Fibroblast of lung (primary cell): ENCODE measurements at regions not wholly inside any gene's neighbourhood (a gene's known extent, or its start where the extent isn't known, plus 50 kb on each side); places are given as distances from the start of the nearest gene placed in this dataset.

ENCODE experiments used
- DNase-seq, 2 donors: peaks; one replicate each; pipeline versions ENCODE4 v3.0.0 to v3.0.0-alpha.2; 2010; ENCODE audit warnings: low read depth in 2 of 2
- H2AFZ ChIP-seq: 2 replicates; pipeline ENCODE4 v1.5.1; 2012; ENCODE audit warnings: low read length, control low read depth, inconsistent platforms
- H3K27ac ChIP-seq: 2 replicates; pipeline ENCODE4 v1.5.1; 2011; ENCODE audit warnings: low read length, control low read depth; ENCODE audit not compliant: insufficient read depth
- H3K27me3 ChIP-seq: 2 replicates; pipeline ENCODE4 v1.5.1; 2011; ENCODE audit warnings: mild to moderate bottlenecking, low read length; ENCODE audit not compliant: control insufficient read depth, insufficient read depth
- H3K36me3 ChIP-seq: 2 replicates; pipeline ENCODE4 v1.5.1; 2011; ENCODE audit warnings: low read length; ENCODE audit not compliant: control insufficient read depth, insufficient read depth
- H3K4me1 ChIP-seq: 2 replicates; pipeline ENCODE4 v1.5.1; 2011; ENCODE audit warnings: low read length; ENCODE audit not compliant: control insufficient read depth, insufficient read depth; ENCODE audit errors: extremely low read depth
- H3K4me2 ChIP-seq: 2 replicates; pipeline ENCODE4 v1.5.1; 2011; ENCODE audit warnings: low read length, control low read depth; ENCODE audit not compliant: insufficient read depth; ENCODE audit errors: extremely low read depth
- H3K4me3 ChIP-seq, 4 experiments: fragments of 200-600 bp in 1 of 4; sonication (generic) in 1 of 4; replicated peaks in 1 of 4; 2 replicates each; pipeline ENCODE4 v1.5.1; 2011 to 2016; ENCODE audit warnings: low read length in 4 of 4, low read depth in 3 of 4, mild to moderate bottlenecking in 3 of 4, control low read depth in 2 of 4, inconsistent platforms in 1 of 4, mixed read lengths in 1 of 4; ENCODE audit not compliant: insufficient read depth in 1 of 4; ENCODE audit errors: control extremely low read depth in 1 of 4
- H3K79me2 ChIP-seq: 2 replicates; pipeline ENCODE4 v1.5.1; 2012; ENCODE audit warnings: mild to moderate bottlenecking, low read length, inconsistent platforms; ENCODE audit not compliant: control insufficient read depth, insufficient read depth
- H3K9ac ChIP-seq: 2 replicates; pipeline ENCODE4 v1.5.1; 2011; ENCODE audit warnings: mild to moderate bottlenecking, low read length, control low read depth; ENCODE audit not compliant: insufficient read depth
- H3K9me3 ChIP-seq: 2 replicates; pipeline ENCODE4 v1.5.1; 2012; ENCODE audit warnings: low read depth, low read length; ENCODE audit not compliant: control insufficient read depth, insufficient read depth
- H4K20me1 ChIP-seq: 2 replicates; pipeline ENCODE4 v1.5.1; 2011; ENCODE audit warnings: low read length; ENCODE audit not compliant: control insufficient read depth, insufficient read depth; ENCODE audit errors: extremely low read depth
- CTCF ChIP-seq, 2 donors: IDR thresholded peaks in 1 of 2; conservative IDR thresholded peaks in 1 of 2; 1 replicate in 1 of 2; 2 replicates in 1 of 2; pipeline ENCODE4 v1.5.1; 2011 to 2012; ENCODE audit warnings: low read length in 2 of 2, control low read depth in 1 of 2, inconsistent platforms in 1 of 2, low read depth in 1 of 2, mild to moderate bottlenecking in 1 of 2
- EZH2 ChIP-seq: IDR thresholded peaks from 2 replicates; pipeline ENCODE4 v1.5.1; 2012; ENCODE audit warnings: low read length, control low read depth, mild to moderate bottlenecking; ENCODE audit errors: missing control alignments

- H2AFZ ChIP-seq = no peak overlapping the region
- H3K9ac ChIP-seq = no peak overlapping the region
- TF ChIP-seq CTCF (conservative IDR thresholded peaks at IDR 0.05 in 1 of 2, IDR thresholded peaks at IDR 0.05 in 1 of 2; ENCODE audit: low read depth in 1 of 2, low read length in 2 of 2) = no peak
- TF ChIP-seq EZH2 = no peak
- no peaks in the 10 kb centered on the region for H3K4me1 ChIP-seq
- H4K20me1 ChIP-seq = no peaks in the 10 kb centered on the region
- no peaks in the 10 kb centered on the region for H3K27me3 ChIP-seq
- H3K36me3 ChIP-seq = no peaks in the 10 kb centered on the region
- no peak overlapping the region for H3K4me2 ChIP-seq
- DNase-seq = no peak
- H3K4me3 ChIP-seq = no peak overlapping the region
- H3K79me2 ChIP-seq = no peaks in the 10 kb centered on the region
- no peak overlapping the region for H3K27ac ChIP-seq
- H3K9me3 ChIP-seq = no peaks in the 10 kb centered on the region
Observed at GRCh38 chrY:18989356-18989755, 215.8 kb upstream of the HSFY2 start.

- Histone ChIP-seq H3K36me3 (no peaks in the 10 kb centered on the region), H3K4me2 (no peak overlapping the region), H3K27me3 (no peaks in the 10 kb centered on the region), H2AFZ (no peak overlapping the region), H3K4me3 (no peak overlapping the region), H3K79me2 (no peaks in the 10 kb centered on the region), H3K4me1 (no peaks in the 10 kb centered on the region), H3K9me3 (no peaks in the 10 kb centered on the region), H3K27ac (no peak overlapping the region), H4K20me1 (no peaks in the 10 kb centered on the region), H3K9ac (no peak overlapping the region)
- no peak for DNase-seq
- TF ChIP-seq CTCF (conservative IDR thresholded peaks at IDR 0.05 in 1 of 2, IDR thresholded peaks at IDR 0.05 in 1 of 2; ENCODE audit: low read depth in 1 of 2, low read length in 2 of 2) (no peak), EZH2 (no peak)
Observed at GRCh38 chrY:18966001-18966400, 192.5 kb upstream of the HSFY2 start.

GRCh38 chrY:18958846-18959245 lies 185.3 kb upstream of the HSFY2 start:
- no peak overlapping the region for H3K4me3 ChIP-seq

More at GRCh38 chrY:18958846-18959245, 185.3 kb upstream of the HSFY2 start:
- Histone ChIP-seq H3K4me2 (no peak overlapping the region), H4K20me1 (no peaks in the 10 kb centered on the region), H3K27me3 (no peaks in the 10 kb centered on the region), H3K27ac (no peak overlapping the region), H3K36me3 (no peaks in the 10 kb centered on the region), H3K79me2 (no peaks in the 10 kb centered on the region), H3K9me3 (no peaks in the 10 kb centered on the region), H3K9ac (no peak overlapping the region), H2AFZ (no peak overlapping the region), H3K4me1 (no peaks in the 10 kb centered on the region)
- no peak for TF ChIP-seq EZH2
- no peak for TF ChIP-seq CTCF (conservative IDR thresholded peaks at IDR 0.05 in 1 of 2, IDR thresholded peaks at IDR 0.05 in 1 of 2; ENCODE audit: low read depth in 1 of 2, low read length in 2 of 2)
- no peak for DNase-seq
